HUES64 (cell line): ENCODE measurements at regions not wholly inside any gene's neighbourhood (a gene's known extent, or its start where the extent isn't known, plus 50 kb on each side); places are given as distances from the start of the nearest gene placed in this dataset.

Experiments
- H3K27ac ChIP-seq: 2 replicates; pipeline ENCODE4 v1.7.0; 2013; ENCODE audit warnings: low read depth, low read length, inconsistent platforms
- H3K27me3 ChIP-seq: 2 replicates; pipeline ENCODE4 v1.6.1; 2013; ENCODE audit warnings: mild to moderate bottlenecking, low read length; ENCODE audit not compliant: insufficient read depth
- H3K36me3 ChIP-seq: 2 replicates; pipeline ENCODE4 v1.6.1; 2013; ENCODE audit warnings: mild to moderate bottlenecking, low read length; ENCODE audit not compliant: insufficient read depth
- H3K4me1 ChIP-seq: 2 replicates; pipeline ENCODE4 v1.6.1; 2013; ENCODE audit warnings: mild to moderate bottlenecking, low read length, moderate library complexity; ENCODE audit not compliant: insufficient read depth
- H3K4me3 ChIP-seq: 2 replicates; pipeline ENCODE4 v1.5.1; 2013; ENCODE audit warnings: mild to moderate bottlenecking, low read length, moderate library complexity
- H3K9ac ChIP-seq: 2 replicates; pipeline ENCODE4 v1.6.1; 2013; ENCODE audit warnings: mild to moderate bottlenecking, low read depth, low read length
- H3K9me3 ChIP-seq: 2 replicates; pipeline ENCODE4 v1.6.1; 2013; ENCODE audit warnings: low read depth, low read length; ENCODE audit not compliant: insufficient read depth
- WGBS: fragments of 150-250, 120-280 bp; methylation state at CpG from one replicate; pipeline ENCODE4 v1.1.7; 2013; ENCODE audit warnings: missing lambda C conversion rate; 5-methylcytosine and 5-hydroxymethylcytosine counted together

DNA sequence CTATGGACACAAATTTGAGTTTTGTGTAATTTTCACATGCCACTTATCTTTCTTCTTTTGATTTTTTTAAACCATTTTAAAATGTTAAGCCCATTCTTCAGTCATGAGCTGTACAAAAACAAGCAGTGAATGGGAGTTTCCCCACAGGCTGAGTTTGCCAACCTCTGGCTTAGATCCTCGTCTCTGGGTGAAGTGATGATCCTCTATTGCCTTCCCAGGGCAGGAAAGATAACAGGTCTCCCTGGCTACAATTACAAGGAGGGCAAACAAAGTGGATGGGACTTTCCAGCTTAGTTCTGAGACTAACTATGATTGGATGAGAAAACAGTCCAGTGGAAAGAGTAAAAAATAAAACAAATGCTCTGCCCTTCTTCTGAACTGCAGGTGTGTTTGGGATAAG lies 203.7 kb downstream of the SPTSSA start:
- Histone ChIP-seq H3K27me3 (no peaks in the 10 kb centered on the region), H3K4me1 (no peaks in the 10 kb centered on the region), H3K9ac (no peak overlapping the region), H3K27ac (no peak overlapping the region), H3K36me3 (no peaks in the 10 kb centered on the region), H3K9me3 (no peaks in the 10 kb centered on the region), H3K4me3 (no peak overlapping the region)
- 92% methylated on average over 1 of the region's 1 CpG for WGBS

DNA sequence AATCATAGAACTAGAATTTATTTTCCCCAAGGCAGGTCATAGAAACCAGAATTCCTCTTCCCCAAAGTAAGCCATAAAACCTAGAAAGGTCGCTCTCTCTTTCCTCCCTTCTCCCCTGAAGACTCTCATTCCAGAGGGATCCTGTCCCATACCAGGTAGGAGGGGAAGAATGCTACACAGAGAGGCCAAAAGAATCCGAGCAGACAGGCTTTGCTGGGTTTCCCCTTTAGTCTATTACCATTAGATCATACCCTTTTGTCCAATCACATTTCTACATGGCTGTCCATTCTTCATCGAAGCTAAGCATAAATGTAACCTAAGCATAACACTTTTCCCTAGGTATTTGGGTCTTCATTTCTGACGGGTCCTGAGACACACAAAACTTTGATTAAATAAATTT lies 204.5 kb downstream of the SPTSSA start:
- WGBS = 89% methylated on average over 3 of the region's 4 CpGs
- no peak overlapping the region for H3K9ac ChIP-seq
- no peak overlapping the region for H3K27ac ChIP-seq
- H3K4me1 ChIP-seq = no peaks in the 10 kb centered on the region
- H3K36me3 ChIP-seq = no peaks in the 10 kb centered on the region
- H3K9me3 ChIP-seq = no peaks in the 10 kb centered on the region
- no peaks in the 10 kb centered on the region for H3K27me3 ChIP-seq
- H3K4me3 ChIP-seq = no peak overlapping the region

GRCh38 chr14:34256223-34256622 lies 205.8 kb downstream of the SPTSSA start:
- H3K36me3 ChIP-seq = no peaks in the 10 kb centered on the region
- H3K27ac ChIP-seq = no peak overlapping the region
- H3K27me3 ChIP-seq = no peaks in the 10 kb centered on the region
- H3K4me3 ChIP-seq = no peak overlapping the region
- no peak overlapping the region for H3K9ac ChIP-seq
- H3K9me3 ChIP-seq = no peaks in the 10 kb centered on the region
- no peaks in the 10 kb centered on the region for H3K4me1 ChIP-seq
- 88% methylated on average over 1 of the region's 1 CpG for WGBS

DNA sequence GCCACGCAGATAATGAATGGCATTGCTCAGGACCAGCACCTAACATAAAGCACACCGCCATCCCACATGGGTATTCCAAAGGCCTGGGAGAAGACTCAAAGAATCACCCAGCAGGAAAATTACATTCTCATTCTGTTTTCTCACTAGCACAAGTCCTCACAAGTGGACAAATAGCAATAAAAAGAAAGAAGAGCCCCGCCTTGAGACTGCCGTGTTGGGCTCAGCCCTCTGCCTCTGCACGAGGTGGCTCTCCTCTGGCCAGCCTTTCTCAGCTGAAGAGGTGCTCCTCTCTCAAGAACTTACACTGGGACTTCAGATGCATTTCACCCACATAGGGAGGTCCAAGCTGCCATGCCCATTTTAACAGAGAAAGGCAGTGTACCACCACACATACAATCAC lies 207.5 kb downstream of the SPTSSA start:
- H3K9me3 ChIP-seq = no peaks in the 10 kb centered on the region
- no peaks in the 10 kb centered on the region for H3K27me3 ChIP-seq
- no peak overlapping the region for H3K4me3 ChIP-seq
- no peaks in the 10 kb centered on the region for H3K4me1 ChIP-seq
- H3K36me3 ChIP-seq = no peaks in the 10 kb centered on the region
- WGBS = 73% methylated on average over 5 of the region's 5 CpGs
- H3K9ac ChIP-seq = no peak overlapping the region
- no peak overlapping the region for H3K27ac ChIP-seq

DNA sequence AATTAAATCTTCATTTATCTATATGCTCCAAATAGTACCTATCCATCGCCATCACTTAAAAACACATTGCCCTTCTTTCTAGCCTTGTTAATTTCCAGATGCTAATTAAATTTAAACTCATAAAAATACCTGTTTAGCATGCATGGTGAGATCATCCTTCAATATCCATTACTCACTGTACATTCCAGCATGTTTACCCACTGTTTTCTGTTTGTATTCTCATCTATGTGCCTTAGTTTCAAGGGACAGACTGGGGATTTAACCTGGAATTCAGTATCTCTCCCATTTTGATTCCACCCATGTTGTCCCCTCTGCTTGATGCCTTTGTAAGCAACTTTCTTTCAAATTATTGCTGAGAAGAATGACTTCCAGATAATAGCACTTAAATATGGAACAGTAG lies 208.0 kb downstream of the SPTSSA start:
- Histone ChIP-seq H3K4me3 (no peak overlapping the region), H3K9me3 (no peaks in the 10 kb centered on the region), H3K27me3 (no peaks in the 10 kb centered on the region), H3K9ac (no peak overlapping the region), H3K27ac (no peak overlapping the region), H3K4me1 (no peaks in the 10 kb centered on the region), H3K36me3 (no peaks in the 10 kb centered on the region)
- 92% methylated on average over 1 of the region's 1 CpG for WGBS

DNA sequence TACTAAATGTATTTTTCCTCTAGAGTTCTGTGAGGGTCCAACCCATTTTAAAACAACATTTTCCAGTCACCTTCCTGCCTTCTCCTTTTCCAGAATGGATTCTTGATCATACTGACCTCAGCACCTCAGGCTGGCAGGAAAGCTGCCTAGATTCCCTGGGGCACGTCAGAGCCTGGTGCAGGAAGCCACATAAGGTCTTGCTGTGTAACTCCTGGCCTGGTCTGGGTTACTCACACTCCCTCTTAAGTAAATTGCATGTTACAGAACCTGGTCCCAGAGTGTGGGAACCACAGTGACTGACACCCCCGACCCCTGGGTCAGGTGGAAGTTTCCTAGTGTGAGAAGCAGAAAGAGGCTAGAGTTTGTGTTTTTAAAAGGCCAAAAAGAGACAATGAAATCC lies 209.8 kb downstream of the SPTSSA start:
- H3K27ac ChIP-seq = no peak overlapping the region
- H3K9ac ChIP-seq = no peak overlapping the region
- no peaks in the 10 kb centered on the region for H3K9me3 ChIP-seq
- H3K36me3 ChIP-seq = no peaks in the 10 kb centered on the region
- H3K4me3 ChIP-seq = no peak overlapping the region
- WGBS = 83% methylated on average over 2 of the region's 2 CpGs
- no peaks in the 10 kb centered on the region for H3K4me1 ChIP-seq
- H3K27me3 ChIP-seq = no peaks in the 10 kb centered on the region

DNA sequence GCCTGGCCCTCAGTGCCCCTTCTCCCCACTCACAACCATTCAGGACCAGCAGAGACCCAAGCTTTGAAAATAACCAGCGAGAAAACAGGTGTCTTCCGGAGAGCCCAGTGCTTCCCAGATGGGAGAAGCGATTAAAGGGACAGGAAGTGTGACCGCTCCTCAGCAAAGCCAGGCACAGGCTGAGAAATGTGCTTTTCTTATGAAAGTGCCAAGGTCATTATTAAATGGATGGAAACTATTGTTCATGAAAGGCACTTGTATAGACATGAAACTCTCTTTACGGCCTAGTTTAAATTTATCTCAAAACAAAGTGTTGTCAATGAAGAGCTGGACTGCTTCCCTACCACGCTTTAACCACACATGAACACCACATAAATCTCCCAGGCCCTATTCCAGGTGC lies 210.4 kb downstream of the SPTSSA start:
- Histone ChIP-seq H3K9me3 (no peaks in the 10 kb centered on the region), H3K4me1 (no peaks in the 10 kb centered on the region), H3K9ac (no peak overlapping the region), H3K27ac (no peak overlapping the region), H3K4me3 (no peak overlapping the region), H3K27me3 (no peaks in the 10 kb centered on the region), H3K36me3 (no peaks in the 10 kb centered on the region)
- WGBS = 76% methylated on average over 6 of the region's 6 CpGs

- Histone ChIP-seq H3K4me3 (no peak overlapping the region), H3K4me1 (no peaks in the 10 kb centered on the region), H3K36me3 (no peaks in the 10 kb centered on the region), H3K27ac (no peak overlapping the region), H3K27me3 (no peaks in the 10 kb centered on the region), H3K9ac (no peak overlapping the region), H3K9me3 (no peaks in the 10 kb centered on the region)
- 89% methylated on average over 3 of the region's 4 CpGs for WGBS
These were observed 211.1 kb downstream of the SPTSSA start for GRCh38 chr14:34250959-34251358.

GRCh38 chr14:34247605-34248004 lies 214.4 kb downstream of the SPTSSA start:
- no peaks in the 10 kb centered on the region for H3K36me3 ChIP-seq
- no peak overlapping the region for H3K9ac ChIP-seq
- H3K4me3 ChIP-seq = no peak overlapping the region
- H3K9me3 ChIP-seq = no peaks in the 10 kb centered on the region
- H3K27me3 ChIP-seq = no peaks in the 10 kb centered on the region
- 0% methylated on average over 1 of the region's 1 CpG for WGBS
- H3K27ac ChIP-seq = no peak overlapping the region
- H3K4me1 ChIP-seq = no peaks in the 10 kb centered on the region

- no peak overlapping the region for H3K9ac ChIP-seq
- no peaks in the 10 kb centered on the region for H3K36me3 ChIP-seq
- H3K4me3 ChIP-seq = no peak overlapping the region
- H3K27me3 ChIP-seq = no peaks in the 10 kb centered on the region
- no peak overlapping the region for H3K27ac ChIP-seq
- H3K9me3 ChIP-seq = no peaks in the 10 kb centered on the region
- H3K4me1 ChIP-seq = no peaks in the 10 kb centered on the region
- 92% methylated on average over 2 of the region's 4 CpGs for WGBS
These were observed 215.8 kb downstream of the SPTSSA start for GRCh38 chr14:34246206-34246605.

- Histone ChIP-seq H3K9ac (no peak overlapping the region), H3K36me3 (no peaks in the 10 kb centered on the region), H3K4me3 (no peak overlapping the region), H3K9me3 (no peaks in the 10 kb centered on the region), H3K4me1 (no peaks in the 10 kb centered on the region), H3K27me3 (no peaks in the 10 kb centered on the region), H3K27ac (no peak overlapping the region)
- WGBS = 92% methylated on average over 1 of the region's 2 CpGs
These were observed 218.6 kb downstream of the SPTSSA start for GRCh38 chr14:34243401-34243800.

GRCh38 chr14:34243001-34243400 lies 219.0 kb downstream of the SPTSSA start:
- Histone ChIP-seq H3K9me3 (no peaks in the 10 kb centered on the region), H3K4me1 (no peaks in the 10 kb centered on the region), H3K27me3 (no peaks in the 10 kb centered on the region), H3K9ac (no peak overlapping the region), H3K4me3 (no peak overlapping the region), H3K27ac (no peak overlapping the region), H3K36me3 (no peaks in the 10 kb centered on the region)
- WGBS = no CpG with 5 or more reads among the region's 1 CpG
